CD4-positive, alpha-beta T cell treated with Interleukin-4 for 4 hours (primary cell): ENCODE measurements at regions not wholly inside any gene's neighbourhood (a gene's known extent, or its start where the extent isn't known, plus 50 kb on each side); places are given as distances from the start of the nearest gene placed in this dataset.

Experiments
- DNase-seq: peaks from one replicate; pipeline ENCODE4 v3.0.0-alpha.2; 2020

DNA sequence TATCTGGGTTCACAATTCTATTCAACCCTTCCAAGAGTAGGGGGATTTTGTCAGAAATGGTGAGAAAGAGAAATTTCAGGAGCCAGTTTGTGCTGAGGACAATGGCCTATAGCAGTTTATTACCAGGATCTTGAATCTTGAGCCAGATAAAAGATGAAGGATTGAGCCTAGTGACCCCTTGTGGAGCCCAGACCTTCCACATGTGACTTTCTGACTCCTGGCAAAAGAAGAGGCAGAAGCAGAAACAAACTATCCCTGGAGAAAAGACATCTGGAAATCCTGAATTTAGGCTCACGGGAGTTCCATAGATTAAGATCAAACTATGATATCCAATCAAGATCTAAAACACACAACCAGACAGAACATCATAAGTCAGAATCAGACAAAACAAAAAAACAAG is 60.9 kb upstream of the CHRM2 start:
- no peak for DNase-seq

- DNase-seq, result no peak
These were observed 65.4 kb upstream of the CHRM2 start for GRCh38 chr7:136803028-136803427.

GRCh38 chr7:136783934-136784333 is 84.5 kb upstream of the CHRM2 start:
- DNase-seq, result no peak

- DNase-seq, result no peak
These were observed 126.5 kb upstream of the CHRM2 start for GRCh38 chr7:136741941-136742340.

DNA sequence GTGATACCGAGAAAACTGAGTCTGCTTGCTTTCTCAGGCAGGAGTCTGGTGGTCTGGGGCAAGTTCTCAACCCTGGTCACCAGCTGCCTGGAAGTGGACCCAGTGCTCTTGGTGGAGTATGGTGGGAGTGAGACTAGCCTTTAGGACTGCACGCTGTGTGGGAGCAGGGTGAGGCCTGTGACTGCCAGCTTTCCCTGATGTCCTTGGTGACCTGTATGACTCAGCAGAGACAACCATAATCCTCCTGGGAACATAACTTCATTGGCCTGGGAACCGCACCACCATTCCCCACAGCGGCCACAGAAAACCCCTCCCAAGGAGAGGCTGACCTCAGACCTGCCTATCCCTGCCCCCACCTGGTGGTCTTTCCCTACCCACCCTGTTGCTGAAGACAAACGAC is 139.5 kb upstream of the CHRM2 start:
- no peak for DNase-seq

DNA sequence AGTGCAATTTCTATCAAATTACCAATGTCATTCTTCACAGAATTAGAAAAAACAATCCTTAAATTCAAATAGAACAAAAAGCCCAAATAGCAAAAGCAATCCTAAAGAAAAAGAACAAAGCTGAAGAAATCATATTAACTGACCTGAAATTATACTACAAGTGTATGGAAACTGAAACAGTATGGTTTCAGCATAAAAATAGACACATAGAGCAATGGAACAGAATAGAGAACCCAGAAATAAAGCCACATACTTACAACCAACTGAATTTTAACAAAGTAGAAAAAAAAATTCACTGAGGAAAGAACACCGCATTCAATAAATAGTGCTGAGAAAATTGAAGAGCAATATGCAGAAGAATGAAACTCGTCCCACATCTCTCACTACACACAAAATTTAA is 142.0 kb upstream of the CHRM2 start:
- DNase-seq, result no peak

DNA sequence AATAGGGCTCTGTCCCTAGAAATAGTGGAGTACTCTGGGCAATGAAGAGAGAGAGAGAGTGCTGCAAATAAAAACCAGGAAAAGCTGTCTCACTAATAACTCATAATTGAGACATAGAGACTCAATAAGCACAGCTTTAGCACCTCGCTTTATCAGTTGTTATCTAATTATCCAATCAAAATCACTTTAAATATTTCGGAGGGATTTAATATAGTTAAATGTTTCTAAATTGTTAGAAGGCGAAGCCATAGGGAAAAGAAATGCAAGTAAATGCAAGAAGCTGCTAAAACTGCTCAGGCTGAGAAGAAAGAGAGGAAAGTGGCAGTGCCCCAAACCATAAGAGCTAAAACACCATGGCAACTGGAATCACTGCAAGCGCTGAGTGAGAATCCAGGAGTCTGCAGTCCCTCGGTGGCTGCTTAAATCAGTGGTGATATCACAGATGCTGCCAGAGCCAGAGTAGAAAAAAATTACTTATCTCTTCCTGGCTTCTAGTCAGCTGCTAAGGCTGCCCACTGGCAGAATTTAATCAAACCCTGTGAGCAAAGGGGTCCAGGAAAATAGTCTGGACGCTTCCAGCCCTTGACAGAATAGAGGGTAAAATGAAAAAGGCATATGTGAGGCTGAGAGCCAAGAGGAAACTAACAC is 150.4 kb upstream of the CHRM2 start:
- DNase-seq, result no peak

- DNase-seq, result no peak
These were observed 154.4 kb upstream of the CHRM2 start for GRCh38 chr7:136714062-136714461.

- DNase-seq, result no peak
These were observed 157.7 kb upstream of the CHRM2 start for GRCh38 chr7:136710751-136711150.

- DNase-seq, result no peak
These were observed 158.6 kb upstream of the CHRM2 start for GRCh38 chr7:136709876-136710275.

DNA sequence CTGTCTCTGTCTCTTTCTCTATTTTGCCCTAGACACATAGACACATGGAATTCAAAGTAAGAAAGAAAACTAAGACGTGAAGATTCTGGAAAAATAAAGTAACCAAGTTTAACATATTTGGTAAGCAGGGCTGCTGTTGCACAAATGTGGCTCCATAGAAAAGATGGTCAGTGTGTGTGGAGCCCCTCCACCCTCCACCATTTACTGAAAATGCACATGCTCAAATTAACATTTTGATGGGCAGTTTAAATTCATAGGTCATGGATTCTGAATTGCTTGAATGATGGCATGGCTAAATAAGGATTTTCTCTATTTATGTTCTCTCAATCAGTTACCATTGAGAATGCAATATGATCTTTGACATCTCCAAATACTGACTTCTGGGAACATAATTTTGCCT is 165.5 kb upstream of the CHRM2 start:
- DNase-seq, result no peak

DNA sequence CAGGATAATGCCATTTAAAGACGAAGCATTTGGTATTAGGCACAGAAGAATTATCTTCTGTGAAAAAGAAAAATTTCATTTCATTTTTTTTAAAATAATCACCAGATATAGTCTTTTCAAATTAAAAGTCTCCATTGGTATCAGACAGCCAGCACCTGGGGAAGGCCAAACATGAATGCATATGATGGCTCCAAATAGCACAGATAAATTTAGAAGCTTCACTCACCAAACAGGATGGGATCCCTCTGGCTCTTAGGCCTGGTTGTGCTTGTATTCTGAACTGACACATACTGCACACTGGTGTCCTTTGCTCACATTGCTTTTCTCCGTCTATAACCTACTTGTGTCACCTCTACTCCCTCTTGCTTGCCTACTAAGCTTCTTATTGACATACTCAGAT is 169.5 kb upstream of the CHRM2 start:
- DNase-seq, result no peak

GRCh38 chr7:136698231-136698630 is 170.2 kb upstream of the CHRM2 start:
- no peak for DNase-seq

DNA sequence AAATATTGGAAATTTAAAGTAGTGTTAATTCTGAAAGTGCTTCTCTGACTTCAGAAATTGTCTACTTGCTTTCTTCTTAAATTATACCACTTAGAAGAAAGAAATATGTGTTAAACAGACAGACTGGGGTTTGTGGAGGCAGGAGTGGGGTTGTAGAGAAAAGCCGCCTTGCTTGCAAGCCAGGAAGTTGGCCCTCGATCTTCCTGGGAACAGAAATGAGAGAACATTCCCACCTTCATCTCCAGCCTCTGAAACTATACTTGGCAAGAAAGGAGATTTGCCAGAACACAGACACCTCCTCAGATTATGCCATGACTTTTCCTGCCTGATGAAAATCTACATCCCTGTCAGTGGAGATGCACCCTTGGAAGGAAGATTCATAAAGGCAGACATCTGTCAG is 171.2 kb upstream of the CHRM2 start:
- DNase-seq, result no peak

DNA sequence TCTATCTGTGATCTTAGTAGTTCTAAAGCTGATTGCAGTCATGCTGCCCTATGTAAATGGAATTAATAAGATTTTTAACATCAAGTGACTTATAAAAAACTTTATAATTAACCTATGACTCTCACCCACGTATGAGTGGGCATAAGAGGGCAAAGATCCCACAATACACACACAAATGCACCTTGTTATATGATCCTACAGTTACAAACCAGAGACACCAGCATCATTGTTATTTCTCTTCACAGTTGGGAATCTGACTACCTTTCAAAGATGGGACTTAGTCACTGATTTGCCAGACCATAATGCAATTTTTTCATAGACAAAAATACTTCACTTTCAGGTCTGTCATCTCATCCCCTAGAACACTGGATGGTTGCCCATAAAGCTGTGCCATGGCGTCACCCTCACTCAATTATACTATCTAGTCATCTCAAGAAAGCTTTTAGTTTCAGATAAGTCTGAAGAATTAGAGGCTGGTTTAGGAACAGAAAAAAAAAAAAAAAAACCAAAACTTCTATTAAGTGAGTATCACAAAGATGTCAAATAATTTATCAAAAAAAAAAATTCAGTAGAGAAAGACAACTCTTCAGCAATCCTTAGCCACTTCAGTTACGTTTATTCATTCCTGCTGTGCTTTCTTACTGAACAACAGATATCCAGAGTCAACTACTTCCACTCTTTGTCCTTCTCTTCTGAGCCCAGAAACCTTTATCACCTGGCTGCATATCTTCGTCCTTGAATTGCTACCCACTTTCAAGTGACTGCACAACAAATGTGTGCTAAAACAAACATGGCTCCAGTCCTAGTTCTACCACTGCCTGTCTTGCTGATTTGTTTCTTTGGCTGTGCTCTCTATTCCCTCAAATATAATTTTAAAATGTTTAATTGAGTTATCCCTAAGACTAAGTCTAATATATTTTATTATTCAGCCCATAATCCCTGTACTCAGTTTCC is 175.0 kb upstream of the CHRM2 start:
- DNase-seq, result no peak

- no peak for DNase-seq
These were observed 176.2 kb upstream of the CHRM2 start for GRCh38 chr7:136692221-136692620.

DNA sequence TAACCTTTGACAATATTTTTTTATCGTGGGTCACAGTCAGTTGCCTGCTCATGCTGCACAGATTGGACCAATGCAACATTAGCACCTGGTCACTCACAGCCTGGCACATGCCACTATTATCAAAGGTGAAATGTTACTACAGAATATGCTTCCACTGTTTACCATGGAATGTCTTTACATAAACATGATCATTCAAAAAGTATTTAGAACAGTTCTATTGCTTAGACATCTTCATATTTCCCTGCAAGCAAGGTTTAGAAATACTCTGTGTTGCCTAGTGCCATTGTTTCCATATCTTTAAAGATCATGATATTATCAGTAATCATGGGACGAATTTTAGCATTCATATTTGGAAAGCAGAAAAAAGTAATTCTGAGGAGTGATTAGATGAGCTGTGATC is 179.9 kb upstream of the CHRM2 start:
- DNase-seq, result no peak

GRCh38 chr7:136687693-136688322 is 180.6 kb upstream of the CHRM2 start:
- DNase-seq, result no peak

DNA sequence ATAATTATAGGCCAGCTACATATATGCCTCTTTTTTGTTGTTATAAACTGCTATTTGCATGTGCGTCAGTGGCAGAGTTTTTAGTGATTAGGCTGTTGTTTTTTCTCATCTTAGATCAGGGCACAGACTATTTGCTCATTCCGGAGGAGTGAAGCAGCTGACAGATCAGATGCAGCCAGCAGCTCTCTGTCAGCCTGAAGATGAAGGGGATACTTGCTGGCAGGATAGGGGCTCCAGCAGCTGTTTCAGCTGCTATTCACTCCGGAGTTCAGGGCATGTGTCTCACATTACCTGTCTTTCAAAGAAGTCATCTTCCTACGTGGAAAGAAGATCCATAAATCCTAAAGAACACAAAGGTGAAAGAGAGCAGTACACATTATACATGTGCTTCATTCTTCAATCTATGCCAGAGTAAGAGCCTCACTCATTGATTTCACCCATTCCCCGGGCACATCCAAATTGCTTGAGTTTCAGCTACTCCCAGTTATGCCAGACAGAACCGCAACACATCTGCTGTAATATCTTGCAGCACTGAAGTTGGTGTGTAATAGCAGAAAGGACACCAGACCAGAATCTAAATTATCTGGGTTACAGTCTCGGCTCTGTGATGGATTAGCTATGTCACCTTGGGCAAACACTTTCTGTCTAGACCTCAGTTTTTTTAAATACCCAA is 182.8 kb upstream of the CHRM2 start:
- no peak for DNase-seq

DNA sequence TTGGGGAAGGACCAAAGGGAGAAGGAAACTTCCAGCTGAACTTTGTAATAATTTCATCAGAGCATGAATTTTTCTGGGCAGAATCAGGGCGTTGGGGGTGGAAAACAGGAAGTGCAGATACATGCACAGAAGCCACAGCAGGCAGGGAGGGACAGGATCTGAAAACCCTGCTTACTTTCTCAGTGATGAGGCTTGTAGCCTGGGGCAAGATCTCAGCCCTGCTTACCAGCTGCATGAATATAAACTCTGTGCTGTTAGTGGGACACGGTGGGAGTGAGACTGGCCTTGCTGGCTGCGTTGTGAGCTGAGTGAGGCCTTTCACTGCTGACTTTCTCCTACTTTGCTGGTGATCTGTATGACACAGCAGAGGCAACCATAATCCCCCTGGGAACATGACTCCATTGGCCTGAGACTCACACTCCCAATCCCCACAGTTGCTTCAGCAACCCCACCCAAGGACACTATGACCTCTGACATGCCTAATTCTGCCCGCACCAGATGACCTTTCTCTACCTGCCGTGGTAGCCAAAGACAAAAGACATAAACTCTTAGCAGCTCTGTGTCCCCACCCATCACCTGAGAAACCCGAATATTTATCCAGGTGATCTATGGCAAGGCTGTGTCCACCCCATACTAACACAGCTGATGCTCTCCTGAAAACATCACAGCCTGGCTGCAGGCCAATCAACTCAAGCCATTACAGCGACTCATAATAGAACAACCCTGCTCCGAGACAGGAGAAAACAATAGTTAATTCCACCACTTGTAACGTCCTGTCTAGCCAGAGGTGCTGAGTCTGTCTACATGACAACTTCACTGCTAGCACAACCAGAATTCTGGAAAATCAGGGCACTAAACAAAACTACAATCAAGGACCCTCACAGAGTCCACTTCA is 190.7 kb upstream of the CHRM2 start:
- no peak for DNase-seq

DNA sequence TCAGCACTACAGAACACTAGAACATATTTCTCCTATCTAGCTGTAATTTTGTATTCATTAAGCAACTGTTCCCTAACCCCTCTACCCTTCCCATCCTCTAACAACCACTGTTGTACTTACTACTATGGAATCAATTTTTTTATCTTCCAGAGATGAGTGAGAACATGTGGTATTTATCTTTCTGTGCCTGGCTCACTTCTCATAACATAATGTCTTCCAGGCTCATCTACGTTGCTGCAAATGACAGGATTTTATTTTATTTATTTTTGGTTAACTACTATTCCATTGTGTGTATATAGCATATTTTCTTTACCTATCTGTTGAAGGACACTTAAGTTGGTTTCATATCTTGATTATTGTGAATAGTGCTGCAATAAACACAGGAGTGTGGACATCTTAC is 200.9 kb upstream of the CHRM2 start:
- DNase-seq, result no peak

DNA sequence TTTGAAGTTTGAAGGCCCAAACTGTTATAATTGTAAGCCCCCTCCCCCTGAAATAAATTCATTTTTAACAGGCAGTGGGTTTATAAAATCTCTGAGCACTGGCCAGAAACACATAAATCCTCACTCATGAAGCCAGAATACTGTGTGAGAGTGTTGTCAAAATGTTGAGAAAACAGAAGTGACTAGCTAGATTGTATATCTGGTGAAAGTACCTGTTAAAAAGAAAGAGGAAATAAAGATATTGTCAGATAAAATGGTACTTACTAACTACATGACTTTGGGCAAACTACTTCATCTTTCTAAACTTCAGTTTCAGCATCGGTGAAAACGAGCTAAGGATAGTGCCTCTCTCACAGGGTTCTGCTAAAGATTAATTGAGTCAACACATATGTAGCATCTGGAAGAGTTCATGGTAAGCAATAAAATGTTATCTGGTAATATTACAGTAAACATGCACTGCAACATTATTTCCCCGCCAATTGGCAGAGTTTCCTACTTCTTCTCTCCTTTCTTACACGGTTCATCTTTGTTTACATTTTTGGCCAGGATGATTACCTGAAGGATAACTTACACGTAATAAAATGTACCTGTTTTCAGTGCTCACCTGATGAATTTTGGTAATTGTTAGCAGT is 202.5 kb upstream of the CHRM2 start:
- DNase-seq, result no peak
